Suprapubic skin (tissue), 3 donors: ENCODE measurements at regions not wholly inside any gene's neighbourhood (a gene's known extent, or its start where the extent isn't known, plus 50 kb on each side); places are given as distances from the start of the nearest gene placed in this dataset.

Experiments used
- CTCF ChIP-seq, 2 donors: fragments of 200-600 bp in 1 of 2; fragments of 450-650 bp in 1 of 2; sonication (generic) in 1 of 2; IDR thresholded peaks; one replicate each; pipeline ENCODE4 v1.5.1; 2016 to 2019; ENCODE audit warnings: antibody characterized with exemption in 2 of 2, mild to moderate bottlenecking in 1 of 2, moderate library complexity in 1 of 2
- POLR2A ChIP-seq, 2 donors: fragments of 450-650 bp; IDR thresholded peaks; one replicate each; pipeline ENCODE4 v1.6.1; 2017; ENCODE audit warnings: antibody characterized with exemption in 2 of 2, mild to moderate bottlenecking in 2 of 2, moderate library complexity in 2 of 2

- TF ChIP-seq POLR2A (IDR thresholded peaks at IDR 0.05) (no peak), CTCF (IDR thresholded peaks at IDR 0.05) (no peak)
These were observed 103.2 kb downstream of the SOX1 start for GRCh38 chr13:112169941-112170822.
